Endothelial cell of hepatic sinusoid (primary cell): ENCODE measurements at regions not wholly inside any gene's neighbourhood (a gene's known extent, or its start where the extent isn't known, plus 50 kb on each side); places are given as distances from the start of the nearest gene placed in this dataset.
"Not testable (repeated sequence)": the region's sequence is repeated elsewhere in the genome, so short reads cannot be mapped to it uniquely, and the experiment has no call there.

ENCODE experiments used
- in situ Hi-C: cut with HindIII; loops from 2 replicates; pipeline ENCODE4 v1.10.0; 2017; ENCODE audit warnings: low sequenced_read_pairs

DNA sequence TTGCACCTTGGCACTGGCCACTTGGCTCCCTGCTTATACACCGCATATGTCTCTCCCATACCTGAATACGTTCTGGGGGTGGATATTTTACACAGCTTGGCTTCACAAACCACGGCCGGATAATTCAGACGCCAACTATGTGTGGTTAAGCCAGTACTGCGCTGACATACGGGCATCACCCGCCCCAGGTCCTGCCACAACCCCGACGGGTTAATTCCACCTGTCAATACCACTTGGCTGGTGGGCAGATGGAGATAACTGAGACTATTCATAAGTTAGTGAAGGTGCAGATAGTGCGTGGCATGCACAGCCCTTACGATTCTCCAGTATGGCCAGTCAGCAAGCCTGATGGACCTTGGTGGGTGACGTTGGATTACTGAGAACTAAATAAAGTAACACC lies 696.3 kb upstream of the AGA start:
- in situ Hi-C loops, result no loop called here

DNA sequence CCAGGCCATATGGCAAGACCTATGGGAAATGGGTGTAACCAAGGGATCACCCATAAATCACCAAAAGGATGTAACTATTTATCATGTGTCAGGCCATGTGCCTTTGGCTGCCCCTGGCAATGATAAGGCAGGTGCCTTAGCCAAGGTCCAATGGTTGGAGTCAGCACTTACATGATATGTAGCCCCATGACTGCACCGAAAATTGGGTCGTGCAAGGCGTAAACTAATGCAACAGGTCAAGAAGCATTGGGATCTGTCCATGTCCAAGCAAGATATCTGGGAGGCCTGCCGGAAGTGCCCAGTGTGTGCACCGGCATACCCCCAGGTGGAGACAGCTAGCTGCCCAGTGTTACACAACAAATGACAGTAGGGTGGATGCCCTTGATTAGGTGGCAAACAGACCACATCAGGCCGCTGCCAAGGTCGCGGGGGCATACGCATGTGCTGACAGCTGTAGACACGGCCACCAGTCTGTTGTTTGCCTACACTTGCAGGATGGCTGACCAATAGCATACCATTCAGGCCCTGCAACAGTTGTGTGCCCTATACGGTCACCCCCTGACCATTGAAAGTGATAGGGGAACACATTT lies 698.2 kb upstream of the AGA start:
- in situ Hi-C loops, result no loop called here

DNA sequence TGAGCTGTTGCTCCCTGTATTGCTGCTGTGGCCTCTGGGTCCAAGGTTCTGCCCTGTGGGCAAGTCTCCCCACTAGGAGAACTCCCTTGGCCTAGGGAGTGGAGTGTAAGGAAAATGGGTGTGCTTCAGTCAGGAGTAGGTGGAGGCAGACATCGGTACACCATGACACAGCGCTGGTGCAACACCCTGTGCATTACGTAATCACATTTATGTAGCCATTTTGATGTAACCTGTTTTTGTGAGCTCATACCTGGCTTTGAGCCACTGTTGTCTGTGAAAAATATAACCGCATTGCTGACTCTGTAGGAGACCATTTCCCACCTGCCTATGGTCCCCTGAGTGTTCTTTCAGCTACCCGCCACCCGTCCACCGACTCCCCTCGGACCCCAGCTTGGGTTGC lies 700.5 kb upstream of the AGA start:
- in situ Hi-C loops, result no loop called here

DNA sequence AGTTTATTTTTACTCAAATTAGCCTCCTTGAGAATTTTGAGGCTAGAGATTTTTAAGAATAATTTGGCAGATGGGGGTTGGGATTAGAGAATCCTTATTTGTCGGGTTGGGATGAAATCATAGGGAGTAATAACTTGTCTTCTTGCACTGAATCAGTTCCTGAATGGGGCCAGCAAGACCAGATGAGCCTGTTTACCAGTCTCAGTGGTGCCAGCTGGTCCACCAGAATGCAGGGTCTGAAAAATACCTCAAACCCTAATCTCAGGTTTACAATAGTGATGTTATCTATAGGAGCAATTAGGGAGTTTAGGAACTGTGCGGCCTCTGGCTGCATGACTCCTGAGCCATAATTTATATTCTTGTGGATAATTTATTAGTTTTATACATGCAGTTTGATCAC lies 705.9 kb upstream of the AGA start:
- in situ Hi-C loops, result no loop called here

DNA sequence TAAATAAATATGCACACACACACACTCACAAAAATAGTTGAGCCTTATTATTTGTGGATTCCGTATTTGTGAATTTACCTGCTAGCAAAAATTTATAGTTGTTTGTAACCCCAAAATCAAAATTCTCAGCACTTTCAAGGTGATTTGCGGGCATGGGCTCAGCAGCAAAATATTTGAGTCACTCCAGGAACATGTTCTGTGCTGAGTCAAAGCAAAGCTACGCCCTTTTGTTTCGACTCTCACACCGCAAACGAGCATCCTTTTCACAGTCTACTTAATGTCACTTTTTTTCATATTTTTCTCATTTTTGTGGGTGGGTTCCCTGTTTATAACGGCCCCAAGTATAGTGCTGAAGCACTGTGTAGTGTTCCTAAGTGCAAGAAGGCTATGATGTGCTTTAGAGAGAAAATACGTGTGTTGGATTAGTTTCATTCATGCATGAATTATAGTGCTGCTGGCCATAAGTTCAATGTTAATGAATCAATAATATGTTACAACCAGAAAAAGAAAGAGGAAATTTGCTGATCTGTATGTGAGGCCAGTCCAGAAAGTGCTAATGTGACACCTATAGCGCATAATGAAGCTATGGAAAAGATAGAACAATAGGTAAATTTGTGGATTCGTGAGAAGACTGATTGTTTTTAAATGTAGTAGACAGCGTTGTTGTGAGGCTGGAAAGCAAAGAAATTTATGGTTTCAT lies 723.2 kb upstream of the AGA start:
- in situ Hi-C loops, result no loop called here

DNA sequence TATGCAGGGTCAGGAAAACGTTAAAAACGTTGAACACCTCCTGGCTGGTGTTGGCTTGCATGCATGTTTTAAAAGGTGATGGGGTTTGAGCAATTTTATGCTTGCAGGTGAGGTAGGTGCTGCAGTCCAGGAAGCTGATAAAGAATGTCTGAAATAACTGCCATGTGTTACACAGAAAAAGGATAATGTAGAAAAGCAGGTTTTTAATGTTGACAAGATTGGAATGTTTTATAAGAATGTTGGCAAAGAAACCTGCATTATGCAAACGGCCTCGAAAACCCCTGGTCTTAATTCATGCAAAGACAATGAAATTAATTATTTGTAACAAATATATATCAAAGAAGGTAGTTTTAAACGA lies 723.7 kb upstream of the AGA start:
- in situ Hi-C loops, result no loop called here

DNA sequence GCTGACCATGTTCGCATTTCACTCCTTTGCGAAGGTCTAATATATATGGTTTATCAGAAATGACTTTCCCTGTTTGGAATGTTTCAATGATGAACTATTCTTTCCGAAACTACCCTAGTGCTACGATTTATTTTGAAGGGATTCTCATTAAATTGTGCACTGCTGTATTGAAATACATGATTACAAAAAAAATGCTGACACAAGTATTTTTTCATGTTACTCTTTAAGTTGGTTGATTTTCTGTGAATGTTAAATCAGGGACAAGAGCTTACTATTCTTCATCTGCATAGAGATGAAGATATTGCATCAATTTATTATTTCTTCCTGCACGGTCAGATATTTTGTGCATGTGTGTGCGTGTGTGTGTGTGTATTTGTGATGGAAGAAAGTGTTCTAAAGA lies 731.5 kb upstream of the AGA start:
- in situ Hi-C loops, result no loop called here

DNA sequence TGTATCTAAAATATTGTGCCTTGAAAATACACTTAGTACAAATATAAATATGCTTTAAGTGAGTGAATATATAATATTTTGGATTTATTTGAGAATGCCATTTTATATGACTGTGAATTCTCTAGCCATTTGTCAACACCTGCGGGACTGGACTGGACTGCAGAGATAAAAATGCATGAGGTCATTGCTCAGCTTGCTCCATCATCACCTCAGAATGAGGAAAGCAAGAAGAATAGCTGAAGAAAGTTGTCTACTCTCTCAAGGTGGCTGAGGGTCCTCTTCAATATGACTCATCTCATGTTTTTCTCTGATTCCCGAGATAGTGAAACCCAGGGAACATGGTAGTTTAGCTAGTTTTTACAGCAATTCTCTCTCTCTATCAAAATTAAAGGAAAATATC lies 732.5 kb upstream of the AGA start:
- in situ Hi-C loops, result no loop called here

DNA sequence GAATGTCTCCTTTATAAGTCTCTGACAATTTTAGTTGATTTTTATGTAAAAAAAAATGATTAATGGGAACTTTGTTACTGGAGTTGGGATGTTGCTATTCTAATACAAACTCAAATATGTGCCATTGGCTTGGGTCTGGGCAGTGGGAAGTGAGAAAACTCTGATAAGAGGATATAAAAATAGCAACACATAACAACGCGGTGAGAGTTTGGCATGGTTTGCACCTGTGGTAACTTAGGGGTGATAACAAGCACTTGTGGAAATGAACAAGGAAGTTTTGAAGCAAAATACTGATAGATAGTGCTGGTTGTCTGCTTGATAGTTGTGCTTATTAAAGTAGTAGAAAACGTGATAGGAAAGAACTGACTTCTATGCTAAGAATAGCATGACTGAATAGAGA lies 743.3 kb upstream of the AGA start:
- in situ Hi-C loops, result no loop called here

DNA sequence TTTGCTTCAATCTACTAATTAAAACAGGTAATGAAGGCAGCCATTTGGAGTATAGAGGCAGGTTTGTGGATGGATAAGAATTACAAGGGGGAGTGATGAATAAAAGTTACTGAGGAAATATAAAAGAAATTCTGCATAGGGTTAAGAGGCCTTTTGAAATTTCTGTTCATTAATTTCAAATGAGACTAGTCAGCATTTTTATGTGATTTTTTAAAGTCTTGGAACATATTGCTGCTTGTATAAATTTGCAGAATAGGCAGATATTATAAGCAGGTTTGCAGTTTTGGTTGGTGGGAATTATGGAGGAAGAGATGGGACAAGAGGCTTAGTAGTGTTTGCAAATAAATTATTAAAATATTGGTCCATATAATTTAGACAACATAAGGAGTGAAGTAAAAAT lies 750.4 kb upstream of the AGA start:
- in situ Hi-C loops, result no loop called here

DNA sequence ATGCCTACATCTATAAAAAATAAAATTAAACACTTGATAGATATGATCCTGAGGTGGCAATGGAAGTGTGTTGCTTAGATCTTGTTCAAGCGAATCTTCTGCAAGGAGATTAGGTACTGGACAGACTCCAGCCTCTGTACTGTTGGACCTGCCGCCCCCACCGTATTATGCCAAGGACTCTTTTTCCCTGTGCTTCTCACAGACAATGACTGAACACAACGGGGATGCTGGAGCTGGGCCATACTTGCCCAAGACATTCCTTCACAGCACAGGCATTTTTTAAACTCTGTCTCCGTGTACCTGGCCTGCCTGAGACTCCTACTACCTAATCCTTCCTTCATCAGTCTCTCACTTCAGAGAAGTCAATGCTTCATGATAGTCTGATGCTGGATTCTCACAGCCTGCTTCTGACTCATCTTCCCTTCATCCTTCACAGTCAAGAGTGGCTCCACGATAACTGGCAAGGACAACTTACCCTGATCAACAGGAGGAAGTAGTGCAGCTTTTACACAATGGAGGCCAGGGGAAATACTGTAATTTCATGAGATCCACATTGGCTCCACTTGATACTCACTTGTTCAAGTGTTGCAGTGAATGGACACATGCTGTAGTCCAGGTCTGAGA lies 754.6 kb upstream of the AGA start:
- in situ Hi-C loops, result no loop called here

DNA sequence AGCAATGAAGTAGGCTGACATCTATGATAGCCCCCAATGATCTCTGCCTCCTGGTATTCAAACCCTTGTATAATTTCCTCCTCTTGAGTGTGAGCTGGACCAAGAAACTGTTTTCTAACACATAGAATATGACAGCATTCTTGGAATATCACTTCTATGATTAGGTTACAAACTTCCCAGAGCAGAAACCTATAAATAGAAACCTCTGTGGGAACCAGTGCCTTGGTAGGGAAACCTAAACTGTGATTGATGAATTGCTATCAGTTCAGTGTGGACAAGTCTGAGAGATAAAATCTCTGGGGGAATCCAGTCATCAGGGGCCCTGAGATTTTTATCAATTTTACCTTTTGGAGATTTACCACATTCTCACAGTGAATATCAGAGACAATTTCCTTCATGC lies 756.5 kb upstream of the AGA start:
- in situ Hi-C loops, result no loop called here

DNA sequence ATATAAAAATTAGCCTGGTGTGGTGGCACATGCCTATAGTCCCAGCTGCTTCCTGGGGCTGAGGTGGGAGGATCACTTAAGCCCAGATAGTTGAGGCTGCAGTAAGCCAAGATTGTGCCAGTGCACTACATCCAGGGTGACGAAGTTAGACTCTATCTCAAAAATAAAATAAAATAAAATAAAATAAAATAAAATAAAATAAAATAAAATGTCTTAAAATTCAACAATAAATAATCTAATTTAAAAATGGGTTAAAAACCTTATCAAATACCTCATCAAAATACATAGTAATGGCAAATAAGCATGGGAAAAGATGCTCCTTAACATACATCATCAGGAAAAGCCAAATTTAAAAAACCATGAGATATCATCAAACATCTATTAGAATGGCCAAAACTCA lies 760.2 kb upstream of the AGA start:
- in situ Hi-C loops, result no loop called here

DNA sequence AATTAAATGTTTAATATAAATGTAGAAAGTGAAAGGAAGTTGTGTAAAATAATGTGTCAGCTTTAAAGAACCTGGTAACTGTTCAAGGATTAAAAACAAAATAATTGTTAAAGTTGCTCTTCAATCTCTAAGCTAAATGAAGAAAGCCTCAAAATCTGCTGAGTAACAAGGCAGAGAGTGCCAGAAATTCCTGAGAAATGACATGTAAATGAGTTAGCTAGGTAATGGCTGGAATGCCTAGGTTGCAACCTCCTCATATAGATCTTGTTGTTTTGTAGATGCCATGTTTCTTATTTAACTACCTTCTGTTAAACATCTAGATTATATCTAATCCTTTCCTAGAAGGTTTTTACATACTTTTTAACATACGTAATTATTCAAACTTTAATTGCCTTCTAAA lies 763.6 kb upstream of the AGA start:
- in situ Hi-C loops, result no loop called here

DNA sequence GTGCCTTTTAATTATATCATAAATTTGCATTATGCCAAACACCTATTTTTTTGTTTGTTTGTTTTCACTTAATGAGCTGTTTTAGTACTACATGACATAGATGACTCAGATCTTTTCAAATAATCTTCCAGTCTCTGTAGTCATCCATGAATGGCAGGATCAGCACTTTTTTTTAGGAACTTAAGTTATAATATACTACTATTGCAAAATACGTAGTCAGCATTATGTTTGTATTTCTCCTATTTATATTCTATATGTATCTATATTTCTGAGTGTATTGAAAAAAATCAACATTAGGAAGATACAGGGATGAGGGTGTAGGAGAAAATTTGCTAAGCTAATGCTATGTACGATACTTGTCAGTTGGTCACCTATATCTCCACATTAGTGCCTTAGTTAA lies 773.1 kb upstream of the AGA start:
- in situ Hi-C loops, result no loop called here

DNA sequence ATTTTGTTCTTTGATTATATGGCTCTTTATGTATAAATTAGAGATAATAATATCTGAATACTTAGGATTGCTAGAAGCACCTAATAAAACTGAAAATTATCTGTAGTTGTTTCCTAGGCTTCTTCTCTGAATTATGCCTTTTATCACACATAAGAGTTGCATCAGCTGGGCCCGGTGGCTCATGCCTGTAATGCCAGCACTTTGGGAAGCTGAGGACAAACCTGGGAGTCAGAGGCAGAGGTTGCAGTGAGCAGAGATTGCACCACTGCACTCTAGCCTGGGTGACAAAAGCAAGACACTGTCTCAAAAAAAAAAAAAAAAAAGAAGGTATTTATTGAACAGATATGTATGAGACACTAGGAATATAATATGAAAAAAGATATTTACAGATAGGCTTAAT lies 773.5 kb upstream of the AGA start:
- in situ Hi-C loops, result no loop called here

DNA sequence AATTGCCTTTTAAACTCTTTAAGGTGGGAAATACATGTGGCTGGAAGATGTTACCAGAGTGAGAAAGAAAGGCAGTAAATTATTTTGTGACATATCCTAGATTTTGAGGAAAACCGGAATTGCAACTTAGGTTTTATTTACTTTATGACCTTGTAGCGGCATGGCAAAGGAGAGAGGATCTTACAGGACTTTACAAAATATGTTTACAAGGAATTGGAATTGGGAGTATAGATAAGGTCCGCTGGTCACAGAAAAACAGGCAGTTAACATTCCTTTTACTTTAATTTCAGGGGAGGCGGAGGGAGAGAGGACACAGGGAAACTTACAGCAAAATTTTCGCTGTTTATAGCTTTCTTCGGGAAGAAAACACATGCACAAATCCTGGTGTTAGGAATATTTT lies 784.2 kb upstream of the AGA start:
- in situ Hi-C loops, result not testable (repeated sequence)

DNA sequence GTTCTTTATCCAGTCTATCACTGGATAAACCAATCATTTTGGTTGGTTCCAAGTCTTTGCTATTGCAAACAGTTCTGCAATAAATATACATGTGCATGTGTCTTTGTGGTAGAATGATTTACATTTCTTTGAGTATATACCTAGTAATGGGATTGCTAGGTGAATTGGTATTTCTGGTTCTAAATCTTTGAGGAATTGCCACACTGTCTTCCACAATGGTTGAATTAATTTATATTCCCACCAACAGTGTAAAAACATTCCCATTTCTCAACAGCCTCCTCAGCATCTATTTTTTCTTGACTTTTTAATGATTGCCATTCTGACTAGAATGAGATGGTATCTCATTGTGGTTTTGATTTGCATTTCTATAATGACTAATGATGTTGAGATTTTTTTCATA lies 791.7 kb upstream of the AGA start:
- in situ Hi-C loops, result no loop called here

DNA sequence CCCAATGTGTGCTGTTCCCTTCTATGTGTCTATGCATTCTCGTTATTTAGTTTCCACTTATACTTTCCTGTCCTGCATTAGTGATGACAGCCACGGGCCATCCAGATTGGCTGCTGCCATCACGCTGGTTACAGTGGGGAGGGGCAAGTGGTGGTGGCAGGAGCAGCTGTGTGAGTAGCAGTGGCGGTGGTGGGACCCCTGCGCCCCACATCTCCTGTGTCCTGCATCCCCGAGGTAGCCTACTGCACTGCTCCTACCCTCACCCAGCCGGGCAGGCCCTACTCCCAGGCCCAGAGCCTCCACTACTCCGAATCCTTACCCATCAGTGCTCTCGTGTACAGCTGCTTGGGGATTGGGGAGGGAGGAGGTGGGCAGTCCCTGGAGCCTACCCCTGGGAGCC lies 798.7 kb upstream of the AGA start:
- in situ Hi-C loops, result no loop called here

DNA sequence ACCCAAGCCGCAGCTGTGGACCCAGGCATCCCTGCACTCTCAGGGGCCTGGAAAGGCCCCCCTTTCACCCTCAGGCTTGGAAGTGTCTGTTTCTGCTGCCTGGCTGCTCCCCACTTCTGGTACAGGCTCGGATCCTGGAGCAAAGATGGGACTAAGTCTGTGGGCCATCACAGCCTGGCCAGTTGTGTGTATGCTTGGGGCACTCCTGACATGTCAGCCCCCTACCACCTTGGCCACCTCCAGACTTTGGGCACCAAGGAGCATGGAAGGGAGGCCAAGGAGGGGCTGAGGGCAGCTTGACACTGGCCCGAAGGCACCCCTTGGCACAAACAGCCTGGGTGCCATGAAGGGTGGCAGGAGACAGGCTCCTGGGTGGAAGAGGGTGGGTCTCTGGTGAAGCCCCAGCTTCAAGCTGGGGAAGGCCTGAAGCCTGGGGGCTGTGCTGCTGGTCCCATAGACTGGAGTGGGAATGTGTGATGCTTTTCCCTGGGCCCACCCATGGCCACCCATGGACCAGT lies 799.4 kb upstream of the AGA start:
- in situ Hi-C loops, result no loop called here

DNA sequence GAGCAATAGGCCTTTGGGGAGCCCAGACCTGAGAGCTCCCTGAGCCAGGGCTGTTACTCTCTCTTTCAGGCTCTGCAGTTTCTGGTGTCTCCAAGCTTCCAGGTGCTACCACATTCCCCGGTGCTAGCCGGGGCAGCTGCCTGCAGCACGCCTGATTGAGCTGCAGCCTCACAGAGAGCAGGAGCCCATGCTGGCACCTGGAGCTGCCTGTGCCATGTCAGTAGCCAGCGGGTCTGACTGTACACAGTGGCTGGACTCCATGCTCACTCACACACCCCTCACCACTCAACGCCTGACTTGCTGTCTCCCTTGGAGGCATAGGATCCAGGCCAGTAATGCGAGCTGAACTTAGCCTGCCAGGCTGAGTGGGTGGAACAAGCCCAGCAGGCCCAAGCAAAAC lies 800.4 kb upstream of the AGA start:
- in situ Hi-C loops, result no loop called here

DNA sequence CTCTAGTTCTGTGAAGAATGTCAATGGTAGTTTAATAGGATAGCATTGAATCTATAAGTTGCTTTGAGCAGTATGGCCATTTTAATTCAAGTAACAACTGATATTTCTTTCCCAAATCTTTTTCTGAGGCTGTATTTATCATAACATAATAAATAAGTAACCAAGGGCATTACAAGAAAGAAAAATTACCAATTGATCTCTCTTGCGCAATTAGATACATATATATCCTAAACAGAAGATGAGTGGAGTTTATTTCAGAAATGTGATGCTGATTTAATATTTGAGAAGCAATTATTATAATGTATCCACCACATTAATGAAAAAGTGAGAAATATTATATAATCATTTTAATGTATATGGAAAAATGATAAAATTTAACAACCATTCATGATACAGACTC lies 802.5 kb upstream of the AGA start:
- in situ Hi-C loops, result no loop called here

DNA sequence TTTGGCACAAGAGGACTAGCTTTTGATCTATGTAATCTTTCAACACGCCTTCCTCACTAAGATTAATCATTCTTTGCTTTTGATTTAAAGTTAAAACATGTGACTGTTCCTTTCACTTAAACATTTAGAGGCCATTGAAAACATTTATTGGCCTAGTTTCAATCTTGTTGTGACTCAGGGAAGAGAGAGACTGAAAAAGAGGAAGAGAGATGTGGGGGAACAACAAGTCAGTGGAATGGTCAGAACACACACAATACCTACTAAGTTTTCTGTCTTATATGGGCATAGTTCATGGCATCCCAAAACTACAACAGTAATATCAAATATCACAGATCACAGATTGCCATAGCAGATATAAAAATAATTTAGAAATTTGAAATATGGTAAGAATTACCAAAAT lies 812.9 kb upstream of the AGA start:
- in situ Hi-C loops, result no loop called here
